Uterus (tissue), 3 donors: ENCODE measurements at regions not wholly inside any gene's neighbourhood (a gene's known extent, or its start where the extent isn't known, plus 50 kb on each side); places are given as distances from the start of the nearest gene placed in this dataset.
"Not testable (repeated sequence)": the region's sequence is repeated elsewhere in the genome, so short reads cannot be mapped to it uniquely, and the experiment has no call there.

Experiments used
- DNase-seq, 2 donors: peaks; one replicate each; pipeline ENCODE4 v3.0.0-alpha.2; 2019 to 2020
- H3K27ac ChIP-seq, 2 donors: fragments of 200-600 bp; sonication (generic); 1 replicate in 1 of 2; 2 replicates in 1 of 2; pipeline ENCODE4 v1.5.1; 2016 to 2018
- H3K27me3 ChIP-seq, 2 donors: fragments of 200-600 bp; sonication (generic); one replicate each; pipeline ENCODE4 v1.5.1; 2018 to 2019; ENCODE audit warnings: control low read depth in 1 of 2
- H3K36me3 ChIP-seq, 2 donors: fragments of 200-600 bp; sonication (generic); one replicate each; pipeline ENCODE4 v1.5.1; 2019; ENCODE audit warnings: control low read depth in 1 of 2
- H3K4me1 ChIP-seq, 2 donors: fragments of 200-600 bp; sonication (generic); one replicate each; pipeline ENCODE4 v1.5.1; 2018 to 2019; ENCODE audit warnings: control low read depth in 1 of 2
- H3K4me3 ChIP-seq, 2 donors: fragments of 200-600 bp; sonication (generic); 1 replicate in 1 of 2; 2 replicates in 1 of 2; pipeline ENCODE4 v1.5.1; 2018 to 2019; ENCODE audit warnings: mild to moderate bottlenecking in 1 of 2
- H3K9me3 ChIP-seq, 2 donors: fragments of 200-600 bp; sonication (generic); one replicate each; pipeline ENCODE4 v1.5.1; 2019; ENCODE audit warnings: control low read depth in 1 of 2
- POLR2A ChIP-seq, 2 donors: fragments of 450-650 bp; IDR thresholded peaks; one replicate each; pipeline ENCODE4 v1.6.1; 2016; ENCODE audit warnings: antibody characterized with exemption in 2 of 2, mild to moderate bottlenecking in 1 of 2, moderate library complexity in 1 of 2
- intact Hi-C: fragments of 100-400 bp; cut with DNase I; formaldehyde crosslinking; loops from one replicate; pipeline ENCODE4 v1.15.1; 2023; ENCODE audit warnings: low total_unique reads
- TF ChIP-seq, protein P1 (sequence below), 4 experiments: fragments of 200-600 bp in 2 of 4; fragments of 450-650 bp in 2 of 4; sonication (generic) in 2 of 4; IDR thresholded peaks; one replicate each; pipeline ENCODE4 v1.5.1; 2016 to 2019; ENCODE audit warnings: antibody characterized with exemption in 4 of 4, mild to moderate bottlenecking in 2 of 4, moderate library complexity in 1 of 4
- donor health status: DM: yes; HTN: yes; CAD: no.

DNA sequence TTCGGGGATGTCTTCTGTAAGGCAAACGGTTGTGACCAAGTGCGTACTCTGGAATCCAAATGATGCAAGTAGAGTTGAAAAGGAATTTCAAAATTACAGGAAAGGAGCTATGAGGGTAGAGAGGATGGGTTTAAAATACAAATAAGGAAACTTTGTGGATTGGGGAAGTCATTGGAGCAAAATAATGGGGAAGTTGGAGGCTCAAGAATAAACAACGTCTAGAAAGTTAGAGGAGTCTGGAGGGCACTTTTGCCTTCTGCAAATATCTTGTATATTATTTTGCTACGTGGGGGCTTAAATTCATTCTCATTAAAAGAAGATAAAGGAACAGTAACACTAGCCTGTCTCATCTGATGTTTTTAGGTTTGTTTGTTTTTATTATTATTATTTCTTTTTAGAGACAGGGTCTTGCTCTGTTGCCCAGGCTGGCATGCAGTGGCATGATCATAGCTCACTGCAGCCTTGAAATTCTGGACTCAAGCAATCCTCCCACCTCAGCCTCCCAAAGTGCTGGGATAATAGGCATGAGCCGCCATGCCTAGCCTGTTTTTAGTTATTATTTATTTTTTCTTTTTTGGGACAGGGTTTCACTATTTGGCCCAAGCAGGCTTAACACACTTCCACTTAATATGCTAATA lies 55.0 kb upstream of the TNFAIP3 start:
- DNase-seq = no peak
- Histone ChIP-seq H3K4me1 (no peaks in the 10 kb centered on the region), H3K27ac (peak overlapping the region; percentile 1 to 13), H3K4me3 (no peak overlapping the region), H3K9me3 (no peaks in the 10 kb centered on the region), H3K27me3 (no peaks in the 10 kb centered on the region), H3K36me3 (no peaks in the 10 kb centered on the region)
- intact Hi-C loops = no loop called here
- no peak for TF ChIP-seq POLR2A (IDR thresholded peaks at IDR 0.05)
- TF ChIP-seq, protein P1, sequence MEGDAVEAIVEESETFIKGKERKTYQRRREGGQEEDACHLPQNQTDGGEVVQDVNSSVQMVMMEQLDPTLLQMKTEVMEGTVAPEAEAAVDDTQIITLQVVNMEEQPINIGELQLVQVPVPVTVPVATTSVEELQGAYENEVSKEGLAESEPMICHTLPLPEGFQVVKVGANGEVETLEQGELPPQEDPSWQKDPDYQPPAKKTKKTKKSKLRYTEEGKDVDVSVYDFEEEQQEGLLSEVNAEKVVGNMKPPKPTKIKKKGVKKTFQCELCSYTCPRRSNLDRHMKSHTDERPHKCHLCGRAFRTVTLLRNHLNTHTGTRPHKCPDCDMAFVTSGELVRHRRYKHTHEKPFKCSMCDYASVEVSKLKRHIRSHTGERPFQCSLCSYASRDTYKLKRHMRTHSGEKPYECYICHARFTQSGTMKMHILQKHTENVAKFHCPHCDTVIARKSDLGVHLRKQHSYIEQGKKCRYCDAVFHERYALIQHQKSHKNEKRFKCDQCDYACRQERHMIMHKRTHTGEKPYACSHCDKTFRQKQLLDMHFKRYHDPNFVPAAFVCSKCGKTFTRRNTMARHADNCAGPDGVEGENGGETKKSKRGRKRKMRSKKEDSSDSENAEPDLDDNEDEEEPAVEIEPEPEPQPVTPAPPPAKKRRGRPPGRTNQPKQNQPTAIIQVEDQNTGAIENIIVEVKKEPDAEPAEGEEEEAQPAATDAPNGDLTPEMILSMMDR (IDR thresholded peaks at IDR 0.05) = no peak

- Histone ChIP-seq H3K4me1 (no peaks in the 10 kb centered on the region), H3K4me3 (no peak overlapping the region), H3K36me3 (no peaks in the 10 kb centered on the region), H3K27ac (no peak overlapping the region), H3K27me3 (no peaks in the 10 kb centered on the region), H3K9me3 (no peaks in the 10 kb centered on the region)
- no peak for TF ChIP-seq POLR2A (IDR thresholded peaks at IDR 0.05)
- TF ChIP-seq, protein P1 (IDR thresholded peaks at IDR 0.05) = no peak
- no peak for DNase-seq
- intact Hi-C loops = no loop called here
Observed at GRCh38 chr6:137813308-137813970, 53.6 kb upstream of the TNFAIP3 start.

DNA sequence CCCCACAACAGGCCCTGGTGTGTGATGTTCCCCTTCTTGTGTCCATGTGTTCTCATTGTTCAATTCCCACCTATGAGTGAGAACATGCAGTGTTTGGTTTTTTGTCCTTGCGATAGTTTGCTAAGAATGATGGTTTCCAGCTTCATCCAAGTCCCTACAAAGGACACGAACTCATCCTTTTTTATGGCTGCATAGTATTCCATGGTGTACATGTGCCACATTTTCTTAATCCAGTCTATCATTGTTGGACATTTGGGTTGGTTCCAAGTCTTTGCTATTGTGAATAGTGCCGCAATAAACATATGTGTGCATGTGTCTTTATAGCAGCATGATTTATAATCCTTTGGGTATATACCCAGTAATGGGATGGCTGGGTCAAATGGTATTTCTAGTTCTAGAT lies 53.0 kb upstream of the TNFAIP3 start:
- H3K4me3 ChIP-seq, H3K36me3 ChIP-seq, H3K4me1 ChIP-seq, DNase-seq, H3K27ac ChIP-seq, H3K27me3 ChIP-seq, H3K9me3 ChIP-seq, intact Hi-C loops: not testable (repeated sequence)

DNA sequence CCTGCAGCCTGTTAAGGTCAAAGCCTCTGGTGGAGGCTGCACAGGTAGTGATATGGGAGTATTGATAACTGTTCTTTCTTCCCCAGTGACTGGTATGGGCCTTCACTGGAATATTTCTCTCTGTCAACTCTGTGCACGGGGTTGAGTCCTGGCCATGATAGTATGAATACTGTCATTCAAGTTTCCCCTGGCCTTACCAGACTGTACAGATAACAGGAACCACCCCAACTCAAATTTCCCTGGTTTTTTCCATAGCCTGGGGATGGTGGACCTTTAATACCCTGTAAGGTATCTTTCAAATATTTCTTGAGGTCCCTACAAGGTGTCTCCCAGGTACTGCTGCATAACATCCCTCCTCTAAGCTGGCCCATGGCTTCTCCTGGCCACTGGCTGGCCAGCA lies 51.4 kb upstream of the TNFAIP3 start:
- DNase-seq = no peak
- Histone ChIP-seq H3K36me3 (no peaks in the 10 kb centered on the region), H3K4me3 (no peak overlapping the region), H3K27me3 (no peaks in the 10 kb centered on the region), H3K27ac (no peak overlapping the region), H3K4me1 (peaks cover 0 to 4% of the 10 kb centered on the region in 2 donors), H3K9me3 (no peaks in the 10 kb centered on the region)
- intact Hi-C loops = no loop called here
- TF ChIP-seq POLR2A (IDR thresholded peaks at IDR 0.05) = no peak
- TF ChIP-seq, protein P1 (IDR thresholded peaks at IDR 0.05) = no peak

DNA sequence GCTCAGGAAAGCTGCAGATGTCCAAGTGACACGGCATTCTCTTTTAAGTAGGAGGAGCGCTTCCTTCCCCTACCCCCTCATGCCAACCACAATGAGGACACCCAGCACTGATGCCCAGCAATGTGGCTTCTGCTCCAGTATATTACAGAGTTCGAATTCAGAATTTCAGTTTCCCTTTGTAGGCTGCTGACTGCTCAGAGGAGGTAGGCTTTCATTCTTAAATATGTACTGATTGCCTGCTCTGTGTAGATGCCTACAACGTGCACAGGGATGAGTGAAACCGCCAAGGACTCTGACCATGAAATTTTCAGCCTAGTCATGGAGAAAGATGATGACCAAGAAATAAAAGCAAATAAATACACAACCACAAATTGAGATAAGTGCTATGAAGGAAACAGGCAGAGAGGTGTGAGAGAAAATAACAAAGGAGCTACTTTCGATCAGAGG lies 50.9 kb upstream of the TNFAIP3 start:
- H3K4me3 ChIP-seq = no peak overlapping the region
- DNase-seq = no peak
- intact Hi-C loops = no loop called here
- H3K4me1 ChIP-seq = peaks cover 0 to 4% of the 10 kb centered on the region in 2 donors
- H3K27ac ChIP-seq = no peak overlapping the region
- H3K27me3 ChIP-seq = no peaks in the 10 kb centered on the region
- H3K36me3 ChIP-seq = no peaks in the 10 kb centered on the region
- H3K9me3 ChIP-seq = no peaks in the 10 kb centered on the region
- TF ChIP-seq POLR2A (IDR thresholded peaks at IDR 0.05) = no peak
- TF ChIP-seq, protein P1 (IDR thresholded peaks at IDR 0.05) = no peak
